ENCODE measurements at regions not wholly inside any gene's neighbourhood (a gene's known extent, or its start where the extent isn't known, plus 50 kb on each side); places are given as distances from the start of the nearest gene placed in this dataset.
"Not testable (repeated sequence)": the region's sequence is repeated elsewhere in the genome, so short reads cannot be mapped to it uniquely, and the experiment has no call there.

DNA sequence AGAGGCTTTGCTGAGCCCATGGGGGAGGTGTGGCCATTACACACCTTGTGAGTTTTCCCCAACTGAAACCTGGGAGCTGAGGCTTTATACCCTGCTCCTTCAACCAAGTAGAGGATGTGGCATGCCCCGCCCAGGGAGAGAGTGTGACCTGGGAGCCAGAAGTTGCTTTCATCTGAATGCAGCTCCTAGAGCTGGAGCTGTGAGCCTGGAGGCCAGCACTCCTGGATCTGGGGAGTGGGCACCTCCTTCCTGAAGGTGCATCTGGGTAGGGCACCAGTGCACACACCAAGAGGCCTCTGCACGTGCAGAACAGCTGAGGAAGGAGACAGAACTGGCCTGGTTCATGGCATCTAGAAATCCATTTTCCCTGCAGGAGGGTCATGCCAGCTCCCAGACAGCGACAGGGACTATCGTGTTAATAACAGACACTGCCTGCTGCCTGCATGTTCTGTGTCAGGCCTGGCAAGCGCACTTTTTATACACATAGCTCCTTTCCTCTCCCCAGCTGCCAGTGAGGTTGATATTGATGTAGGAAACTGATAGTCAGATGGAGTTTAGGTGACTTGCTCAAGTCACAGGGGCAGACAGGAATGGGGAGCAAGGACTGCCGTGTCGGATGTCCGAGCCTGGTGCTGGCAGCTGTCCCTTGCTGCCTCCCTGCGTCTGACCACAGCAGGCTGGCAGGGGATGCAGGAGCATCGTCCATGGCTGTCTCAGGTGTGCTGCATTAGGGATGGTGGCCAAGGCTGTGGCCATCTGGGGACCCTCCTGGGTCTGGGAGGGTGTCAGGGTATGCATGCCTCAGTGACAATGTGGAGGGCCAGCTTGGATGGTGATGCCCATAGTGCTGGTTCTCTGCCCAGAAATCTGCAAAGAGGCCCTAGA, 189.9 kb upstream of the CXCL12 start:
- no peak for DNase-seq
- H3K36me3 ChIP-seq = no peaks in the 10 kb centered on the region
- no peak overlapping the region for H3K4me3 ChIP-seq
- no peaks in the 10 kb centered on the region for H3K27me3 ChIP-seq
- H3K9me3 ChIP-seq = no peaks in the 10 kb centered on the region

DNA sequence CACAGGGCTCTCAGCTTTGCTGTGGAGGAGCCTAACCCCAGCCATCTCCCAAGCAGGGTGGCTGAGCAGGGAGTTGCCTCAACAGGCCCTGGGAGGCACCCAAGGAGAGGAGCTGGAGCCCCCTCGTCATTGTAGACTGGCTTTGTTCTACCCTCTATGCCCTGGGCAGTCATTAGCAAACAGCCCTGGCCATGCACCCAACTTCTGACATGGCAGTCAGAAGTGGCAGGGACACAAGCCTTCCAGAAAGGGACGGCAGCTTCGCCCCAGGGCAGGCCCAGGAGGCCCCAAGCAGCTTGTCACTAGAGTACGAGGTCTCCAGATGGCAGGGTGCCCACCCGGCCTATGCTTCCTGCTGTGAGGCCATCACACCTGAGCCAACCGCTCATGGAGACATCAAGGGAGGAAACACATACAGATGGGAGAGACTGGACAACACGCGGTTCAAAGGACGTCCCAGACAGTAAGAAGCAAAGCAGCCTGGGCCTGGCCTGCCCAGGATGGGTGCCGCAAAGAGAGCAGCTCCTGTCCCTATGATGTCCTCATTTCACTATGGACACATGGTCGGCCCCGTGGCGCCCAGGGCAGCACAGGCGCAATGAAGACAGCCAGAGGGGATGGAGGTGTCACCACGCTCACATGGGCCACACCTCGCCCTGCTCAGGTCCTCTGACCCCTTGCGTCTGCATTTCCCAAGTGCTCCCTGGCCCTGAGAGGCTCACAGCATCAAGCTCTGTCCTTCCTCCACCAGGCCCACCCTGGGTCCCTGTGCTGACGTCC, 190.9 kb upstream of the CXCL12 start:
- H3K36me3 ChIP-seq = no peaks in the 10 kb centered on the region

DNA sequence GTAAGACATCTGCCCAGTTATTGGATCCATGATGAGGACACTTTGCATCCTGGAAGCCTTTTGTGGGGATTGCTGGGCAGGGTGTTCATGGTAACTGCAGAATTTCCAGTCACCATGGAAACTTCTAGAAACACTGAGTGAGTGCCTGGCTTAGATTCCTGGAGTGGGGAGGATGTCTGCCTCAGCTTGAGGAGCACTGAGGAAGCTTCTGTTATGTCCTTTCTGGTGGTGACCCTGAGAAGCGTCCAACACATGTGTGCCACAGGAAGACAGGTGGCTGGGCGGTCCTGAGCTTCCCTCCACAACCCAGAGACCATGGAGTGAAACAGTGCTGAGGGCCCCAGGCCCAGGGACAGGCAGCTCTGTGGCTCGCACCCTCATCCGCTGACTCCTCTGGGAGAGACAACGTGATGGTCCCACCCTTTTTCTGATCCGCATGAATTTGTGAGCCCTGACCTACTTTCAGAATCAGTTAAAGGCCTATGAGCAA, 191.8 kb upstream of the CXCL12 start:
- H3K4me3 ChIP-seq = no peak overlapping the region
- H3K27me3 ChIP-seq = no peaks in the 10 kb centered on the region
- H3K36me3 ChIP-seq = no peaks in the 10 kb centered on the region
- no peaks in the 10 kb centered on the region for H3K9me3 ChIP-seq
- DNase-seq = peak; percentile 68

More for the DNA sequence above, 190.9 kb upstream of the CXCL12 start:
- no peaks in the 10 kb centered on the region for H3K9me3 ChIP-seq
- no peaks in the 10 kb centered on the region for H3K27me3 ChIP-seq
- no peak for DNase-seq
- no peak overlapping the region for H3K4me3 ChIP-seq

DNA sequence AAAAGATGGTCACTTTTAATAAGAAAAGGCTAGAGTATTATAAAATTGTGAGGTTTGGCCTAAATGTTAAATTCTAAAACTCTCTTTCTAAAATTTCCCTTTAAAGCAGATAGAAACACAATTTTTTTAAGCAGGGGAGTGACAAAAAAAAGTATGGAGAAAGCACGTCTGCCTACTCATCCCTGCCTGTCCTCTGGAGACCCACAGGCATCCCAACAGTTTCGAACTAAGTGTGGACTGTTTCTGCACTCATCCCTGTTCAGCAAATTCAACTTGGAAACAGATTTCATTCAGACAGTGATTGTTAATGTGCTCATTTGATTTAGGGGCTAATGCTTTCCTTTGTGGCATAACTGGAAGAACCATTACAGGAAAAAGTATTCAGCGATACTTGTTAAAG, 192.6 kb upstream of the CXCL12 start:
- H3K4me3 ChIP-seq = no peak overlapping the region

DNA sequence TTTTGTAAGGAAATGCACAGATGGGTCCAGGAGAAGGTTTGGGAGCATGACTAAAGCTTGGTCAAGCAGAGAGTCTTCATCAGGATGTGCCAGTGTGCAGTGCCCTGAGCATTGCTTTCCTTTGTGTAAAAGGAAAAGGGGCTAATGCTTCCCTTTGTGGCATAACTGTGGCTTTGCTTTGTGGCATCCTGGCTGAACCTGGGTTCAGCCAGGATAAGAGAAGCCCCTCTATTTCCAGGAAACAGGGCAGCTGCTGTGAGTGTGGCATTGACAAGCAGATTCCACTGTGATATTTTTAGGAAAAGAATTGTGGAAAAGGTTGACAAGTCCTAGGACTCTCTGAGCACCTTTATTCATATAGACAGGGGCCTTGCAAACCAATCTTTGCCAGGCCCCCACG, 193.4 kb upstream of the CXCL12 start:
- Histone ChIP-seq H3K9me3 (no peaks in the 10 kb centered on the region), H3K36me3 (no peaks in the 10 kb centered on the region), H3K27me3 (no peaks in the 10 kb centered on the region), H3K4me3 (no peak overlapping the region)
- no peak for DNase-seq

More for the DNA sequence above, 192.6 kb upstream of the CXCL12 start:
- Histone ChIP-seq H3K9me3 (no peaks in the 10 kb centered on the region), H3K36me3 (no peaks in the 10 kb centered on the region), H3K27me3 (no peaks in the 10 kb centered on the region)
- no peak for DNase-seq

DNA sequence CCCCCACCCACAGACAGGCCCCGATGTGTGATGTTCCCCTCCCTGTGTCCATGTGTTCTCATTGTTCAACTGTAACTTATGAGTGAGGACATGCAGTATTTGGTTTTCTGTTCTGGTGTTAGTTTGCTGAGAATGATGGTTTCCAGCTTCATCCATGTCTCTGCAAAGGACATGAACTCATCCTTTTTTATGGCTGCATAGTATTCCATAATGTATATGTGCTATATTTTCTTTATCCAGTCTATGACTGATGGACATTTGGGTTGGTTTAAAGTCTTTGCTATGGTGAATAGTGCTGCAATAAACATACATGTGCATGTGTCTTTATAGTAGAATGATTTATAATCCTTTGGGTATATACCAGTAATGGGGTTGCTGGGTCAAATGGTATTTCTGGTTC, 194.1 kb upstream of the CXCL12 start:
- not testable (repeated sequence) for H3K27me3 ChIP-seq

DNA sequence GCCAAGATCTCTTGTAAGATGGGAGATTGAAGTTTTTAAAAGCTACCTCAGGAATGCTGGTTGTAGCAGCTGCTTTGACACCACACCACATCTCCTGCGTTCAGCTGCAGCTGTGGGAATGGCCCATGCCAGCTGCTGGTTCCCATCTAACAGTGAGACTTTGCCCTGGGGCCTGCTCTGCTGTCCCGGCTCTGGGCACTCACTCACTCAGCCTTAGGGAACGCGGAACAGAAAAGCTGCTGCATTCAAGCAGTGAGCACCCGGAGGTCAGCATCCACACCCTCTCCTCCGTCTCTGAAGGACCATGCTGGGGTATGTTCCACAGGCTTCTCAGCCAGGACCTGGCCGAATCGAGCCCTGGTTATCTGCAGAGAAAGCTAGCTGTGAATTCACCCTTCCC, 197.1 kb upstream of the CXCL12 start:
- Histone ChIP-seq H3K9me3 (no peaks in the 10 kb centered on the region), H3K36me3 (no peaks in the 10 kb centered on the region), H3K4me3 (no peak overlapping the region), H3K27me3 (no peaks in the 10 kb centered on the region)
- no peak for DNase-seq

More for the DNA sequence above, 194.1 kb upstream of the CXCL12 start:
- not testable (repeated sequence) for DNase-seq, H3K4me3 ChIP-seq, H3K9me3 ChIP-seq, H3K36me3 ChIP-seq

DNA sequence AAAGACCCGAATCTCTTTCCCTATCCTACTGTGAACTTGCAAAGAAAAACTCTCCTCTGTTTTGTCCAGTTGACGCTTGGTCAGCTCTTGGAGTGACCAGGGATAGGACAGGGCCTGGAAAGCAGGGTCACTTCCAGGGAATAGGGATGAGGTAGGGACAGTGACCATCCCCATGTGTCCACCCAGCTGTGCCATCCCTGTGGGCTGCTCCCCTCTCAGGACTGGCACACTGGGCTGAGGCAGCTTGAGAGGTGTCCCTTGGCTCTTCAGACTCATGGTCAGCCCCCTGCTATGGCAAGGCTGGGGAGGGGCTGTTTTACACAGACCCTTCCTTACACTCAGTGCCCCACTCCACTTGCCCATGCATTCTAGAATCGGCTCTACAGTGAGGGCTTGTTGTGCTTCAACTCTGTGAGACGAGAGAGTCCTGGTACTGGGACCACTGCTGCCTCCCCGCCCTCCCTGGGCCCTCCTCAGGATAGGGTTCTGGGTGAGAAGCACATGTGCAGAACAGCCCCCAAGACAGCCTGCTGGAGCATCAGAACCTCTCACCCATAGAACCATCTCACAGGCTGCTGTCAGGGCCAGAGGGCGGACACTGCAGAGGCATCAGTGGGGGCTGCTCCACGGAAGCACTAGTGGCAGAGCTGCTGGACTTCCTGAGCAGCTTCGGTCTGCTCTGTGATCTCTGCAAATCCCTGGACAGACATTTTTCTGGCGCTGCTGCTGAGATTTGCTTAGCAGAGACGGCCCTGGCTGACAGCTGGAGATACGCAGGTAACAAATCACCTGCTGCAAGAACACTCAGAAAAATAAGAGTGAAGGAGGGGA, 202.8 kb upstream of the CXCL12 start:
- no peaks in the 10 kb centered on the region for H3K9me3 ChIP-seq
- no peaks in the 10 kb centered on the region for H3K27me3 ChIP-seq
- no peak for DNase-seq
- no peaks in the 10 kb centered on the region for H3K36me3 ChIP-seq
- H3K4me3 ChIP-seq = no peak overlapping the region

DNA sequence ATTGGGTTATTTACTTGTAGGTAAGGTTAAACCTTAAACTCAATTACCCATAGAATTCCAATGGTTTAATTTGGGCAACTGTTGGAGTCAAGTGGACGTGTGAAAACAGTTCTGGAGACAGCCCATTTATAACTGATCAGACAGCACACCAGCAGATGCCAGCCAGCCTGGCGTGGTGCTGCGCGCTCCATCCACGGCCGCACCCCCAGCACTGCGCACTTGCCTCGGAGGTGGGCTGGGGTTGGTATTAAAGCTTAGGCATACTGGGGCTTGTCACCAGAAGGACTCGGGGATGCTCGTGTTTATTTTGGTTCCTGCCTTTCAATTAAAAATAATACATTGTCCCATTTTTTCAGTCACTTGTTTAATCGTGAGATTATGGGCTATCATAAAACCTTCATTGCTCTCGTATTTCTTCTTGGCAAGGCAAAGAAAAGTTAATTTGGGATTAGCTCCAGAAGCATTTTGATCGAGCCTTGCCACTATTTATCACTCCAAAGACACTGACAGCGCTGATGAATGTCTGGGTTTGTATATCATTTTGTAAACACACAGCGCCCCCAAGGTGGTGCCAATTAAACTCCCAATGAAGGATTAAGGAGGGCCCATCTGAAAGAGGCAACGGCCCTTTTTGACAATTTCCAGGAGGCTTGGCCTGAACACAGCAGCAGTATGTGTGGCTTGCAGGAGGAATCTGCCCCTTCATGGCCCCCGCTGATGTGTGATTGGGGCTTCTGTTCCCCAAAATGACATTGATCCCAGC, 204.5 kb upstream of the CXCL12 start:
- DNase-seq = no peak
- no peak overlapping the region for H3K4me3 ChIP-seq
- no peaks in the 10 kb centered on the region for H3K9me3 ChIP-seq
- H3K27me3 ChIP-seq = no peaks in the 10 kb centered on the region
- no peaks in the 10 kb centered on the region for H3K36me3 ChIP-seq

DNA sequence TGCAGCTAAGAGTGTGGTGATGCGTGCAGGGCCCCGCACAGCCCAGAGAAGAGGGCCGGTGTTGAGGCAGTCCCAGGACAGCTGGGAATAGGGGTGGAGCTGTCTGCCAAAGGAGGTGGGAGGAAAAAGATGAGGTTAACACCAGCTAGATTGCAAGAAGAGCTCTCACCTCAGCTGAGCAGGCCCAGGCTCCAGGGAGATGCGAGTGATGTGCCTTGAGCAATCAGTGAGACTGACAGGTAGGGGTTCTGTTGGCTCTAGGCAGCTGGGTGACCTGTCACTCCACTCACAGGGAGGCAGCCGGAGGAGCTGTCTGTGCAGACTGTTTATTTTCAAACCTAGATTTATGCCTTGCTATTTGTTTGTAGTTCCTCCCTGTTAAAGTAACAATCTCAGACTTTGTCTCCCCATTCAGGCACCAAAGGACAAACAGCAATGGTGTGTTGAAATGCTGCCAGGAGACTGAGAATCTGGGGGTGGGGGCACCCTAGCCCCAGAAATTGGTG, 205.1 kb upstream of the CXCL12 start:
- no peaks in the 10 kb centered on the region for H3K9me3 ChIP-seq
- no peak for DNase-seq
- H3K27me3 ChIP-seq = no peaks in the 10 kb centered on the region
- H3K4me3 ChIP-seq = no peak overlapping the region
- H3K36me3 ChIP-seq = no peaks in the 10 kb centered on the region

DNA sequence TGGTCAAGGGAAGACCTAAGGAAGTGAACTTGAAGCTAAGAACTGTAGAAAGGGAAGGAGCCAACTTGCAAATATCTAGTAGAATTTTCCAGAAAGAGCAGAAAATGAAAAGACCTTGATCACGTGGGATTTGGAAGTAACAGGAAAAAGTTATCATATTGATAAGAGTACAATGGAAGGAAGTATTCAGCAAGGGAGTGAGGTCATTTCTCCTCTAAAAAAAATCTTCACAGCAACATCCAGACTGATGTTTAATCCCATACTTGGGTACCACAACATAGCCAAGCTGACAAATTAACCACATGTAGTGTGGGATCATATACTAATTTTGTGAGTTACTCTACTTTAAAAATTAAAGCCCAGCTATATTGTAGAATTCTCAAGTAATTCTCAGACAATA, 207.0 kb upstream of the CXCL12 start:
- no peaks in the 10 kb centered on the region for H3K36me3 ChIP-seq
- no peaks in the 10 kb centered on the region for H3K9me3 ChIP-seq
- no peak for DNase-seq
- no peak overlapping the region for H3K4me3 ChIP-seq
- H3K27me3 ChIP-seq = no peaks in the 10 kb centered on the region

DNA sequence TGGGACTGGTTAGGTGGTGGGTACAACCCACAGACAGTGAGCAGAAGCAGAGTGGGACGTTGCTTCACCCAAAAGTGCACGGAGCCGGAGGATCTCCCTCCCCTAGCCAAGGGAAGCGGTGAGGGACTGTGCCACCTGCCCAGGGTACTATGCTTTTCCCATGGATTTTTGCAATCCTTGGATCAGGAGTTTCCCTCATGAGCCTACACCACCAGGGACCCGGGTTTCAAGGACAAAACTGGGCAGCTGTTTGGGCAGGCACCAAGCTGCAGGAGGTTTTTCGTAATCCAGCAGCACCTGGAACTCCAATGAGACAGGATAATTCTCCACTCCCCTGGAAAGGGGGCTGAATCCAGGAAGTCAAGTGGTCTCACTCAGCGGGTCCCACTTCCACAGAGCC, 209.1 kb upstream of the CXCL12 start:
- DNase-seq = no peak
- Histone ChIP-seq H3K4me3 (no peak overlapping the region), H3K36me3 (no peaks in the 10 kb centered on the region), H3K27me3 (no peaks in the 10 kb centered on the region), H3K9me3 (no peaks in the 10 kb centered on the region)

DNA sequence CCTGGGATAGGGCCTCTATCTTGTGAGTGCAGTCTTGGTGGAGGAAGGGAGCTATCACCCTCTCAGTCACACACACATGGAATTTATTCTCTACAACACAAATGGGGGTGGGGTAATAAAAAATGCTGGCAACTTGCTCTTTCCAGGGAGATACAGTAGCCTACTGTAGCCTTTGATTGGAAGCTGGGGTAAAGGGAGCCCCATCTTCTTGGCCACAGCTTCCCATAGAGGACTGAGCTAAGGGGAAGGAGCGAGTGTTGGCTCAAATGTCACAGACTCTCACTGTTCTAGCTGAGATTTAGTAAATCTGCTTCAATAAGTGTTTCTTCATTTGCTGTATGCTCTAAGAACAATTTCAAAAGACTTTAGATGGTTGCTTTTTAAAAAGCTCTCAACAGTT, 222.2 kb upstream of the CXCL12 start:
- no peak overlapping the region for H3K4me3 ChIP-seq
- no peaks in the 10 kb centered on the region for H3K9me3 ChIP-seq
- DNase-seq = no peak
- H3K27me3 ChIP-seq = no peaks in the 10 kb centered on the region
- no peaks in the 10 kb centered on the region for H3K36me3 ChIP-seq

DNA sequence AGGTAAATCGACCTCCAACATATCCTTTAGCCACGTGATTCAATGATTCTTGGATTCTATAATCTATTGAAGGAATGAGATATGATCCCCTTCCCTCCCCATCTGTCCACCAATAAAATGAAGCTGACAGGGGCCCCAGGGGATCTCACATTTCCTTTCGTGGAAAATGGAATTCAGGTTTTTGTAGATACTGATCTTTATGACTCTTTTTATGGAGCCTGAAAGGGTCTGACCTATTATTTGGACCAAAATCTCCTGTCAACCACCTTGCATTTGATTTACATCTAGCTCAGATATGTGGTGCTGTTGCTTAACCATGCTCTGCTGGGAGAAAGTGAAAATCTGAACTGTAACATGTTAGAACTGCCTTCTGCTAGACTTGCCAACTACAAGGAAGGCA, 234.0 kb upstream of the CXCL12 start:
- no peak for DNase-seq

DNA sequence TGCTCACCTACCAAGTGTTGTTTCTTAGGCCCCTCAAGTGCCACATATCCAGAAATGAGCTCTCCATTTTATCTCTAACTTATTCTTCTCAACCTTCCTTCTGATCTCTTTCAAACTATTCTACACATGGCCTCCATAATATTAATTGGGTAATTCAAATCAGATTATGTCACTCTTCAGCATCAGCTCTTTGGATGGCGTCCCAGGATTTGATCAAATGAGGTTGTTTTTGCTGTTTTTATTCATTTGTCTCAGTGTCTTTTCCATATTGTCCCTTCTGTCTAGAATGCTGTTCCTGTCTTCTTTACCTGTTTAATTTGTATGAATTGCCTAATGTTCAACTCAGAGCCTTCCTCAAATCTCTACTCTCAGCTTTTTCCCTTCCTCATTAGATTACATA, 234.6 kb upstream of the CXCL12 start:
- H3K4me3 ChIP-seq = no peak overlapping the region
- H3K27me3 ChIP-seq = no peaks in the 10 kb centered on the region
- H3K36me3 ChIP-seq = no peaks in the 10 kb centered on the region
- no peaks in the 10 kb centered on the region for H3K9me3 ChIP-seq
- no peak for DNase-seq

More for the DNA sequence above, 234.0 kb upstream of the CXCL12 start:
- Histone ChIP-seq H3K4me3 (no peak overlapping the region), H3K36me3 (no peaks in the 10 kb centered on the region), H3K9me3 (no peaks in the 10 kb centered on the region), H3K27me3 (no peaks in the 10 kb centered on the region)

DNA sequence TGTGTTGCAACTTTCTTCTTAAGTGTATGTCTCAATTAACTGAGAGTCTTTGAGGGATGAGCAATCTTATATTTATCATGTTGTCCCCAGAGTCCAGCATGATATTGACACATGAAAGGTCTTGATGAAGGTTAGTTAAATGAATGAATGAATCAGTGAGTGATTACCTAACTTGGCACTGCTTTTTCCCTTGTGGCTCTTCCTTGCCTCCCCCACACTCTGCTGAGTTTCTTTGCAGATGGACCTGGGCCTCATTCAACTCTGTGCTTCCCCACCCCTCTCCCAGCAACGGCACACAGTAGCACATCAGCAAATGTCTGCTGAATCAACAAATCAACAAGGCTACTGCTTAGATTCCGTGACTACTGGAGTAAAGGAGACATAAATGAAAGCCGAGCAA, 235.1 kb upstream of the CXCL12 start:
- Histone ChIP-seq H3K4me3 (no peak overlapping the region), H3K9me3 (no peaks in the 10 kb centered on the region), H3K36me3 (no peaks in the 10 kb centered on the region), H3K27me3 (no peaks in the 10 kb centered on the region)
- no peak for DNase-seq

All from MG63 (cell line).